Activated T-helper 1 cell treated with Interleukin-2 at 50 U/mL for 16 hours (primary cell): ENCODE measurements at regions not wholly inside any gene's neighbourhood (a gene's known extent, or its start where the extent isn't known, plus 50 kb on each side); places are given as distances from the start of the nearest gene placed in this dataset.
"Not testable (repeated sequence)": the region's sequence is repeated elsewhere in the genome, so short reads cannot be mapped to it uniquely, and the experiment has no call there.

Experiments used
- DNase-seq: peaks from one replicate; pipeline ENCODE4 v3.0.0-alpha.2; 2020; ENCODE audit warnings: low read depth

GRCh38 chr14:101616202-101616601 is 54.9 kb downstream of the DIO3 start:
- no peak for DNase-seq

- no peak for DNase-seq
Observed at GRCh38 chr14:101619484-101619883, 58.2 kb downstream of the DIO3 start.

- no peak for DNase-seq
Observed at GRCh38 chr14:101620031-101620788, 58.9 kb downstream of the DIO3 start.

- DNase-seq: no peak
Observed at GRCh38 chr14:101620821-101621785, 59.8 kb downstream of the DIO3 start.

GRCh38 chr14:101622251-101623076 is 61.2 kb downstream of the DIO3 start:
- DNase-seq: no peak

- no peak for DNase-seq
Observed at GRCh38 chr14:101623077-101623372, 61.7 kb downstream of the DIO3 start.

GRCh38 chr14:101623685-101624444 is 62.6 kb downstream of the DIO3 start:
- DNase-seq: no peak

GRCh38 chr14:101624536-101624935 is 63.2 kb downstream of the DIO3 start:
- DNase-seq: no peak

- DNase-seq: no peak
Observed at GRCh38 chr14:101625336-101626097, 64.2 kb downstream of the DIO3 start.

- no peak for DNase-seq
Observed at GRCh38 chr14:101626331-101626730, 65.0 kb downstream of the DIO3 start.

GRCh38 chr14:101627915-101628262 is 66.6 kb downstream of the DIO3 start:
- no peak for DNase-seq

- DNase-seq: peak; percentile 62
Observed at GRCh38 chr14:101628471-101628966, 67.2 kb downstream of the DIO3 start.

GRCh38 chr14:101628975-101629374 is 67.7 kb downstream of the DIO3 start:
- no peak for DNase-seq

- no peak for DNase-seq
Observed at GRCh38 chr14:101630056-101630965, 69.0 kb downstream of the DIO3 start.

GRCh38 chr14:101631199-101631598 is 69.9 kb downstream of the DIO3 start:
- no peak for DNase-seq

GRCh38 chr14:101631970-101632369 is 70.7 kb downstream of the DIO3 start:
- DNase-seq: not testable (repeated sequence)

- DNase-seq: no peak
Observed at GRCh38 chr14:101632520-101632919, 71.2 kb downstream of the DIO3 start.

GRCh38 chr14:101633276-101633675 is 72.0 kb downstream of the DIO3 start:
- DNase-seq: no peak

- no peak for DNase-seq
Observed at GRCh38 chr14:101634202-101634849, 73.0 kb downstream of the DIO3 start.
